CD4-positive, alpha-beta T cell (primary cell): ENCODE measurements at regions not wholly inside any gene's neighbourhood (a gene's known extent, or its start where the extent isn't known, plus 50 kb on each side); places are given as distances from the start of the nearest gene placed in this dataset.

Experiments used
- ATAC-seq: fragments of 200-7000 bp; cut with Tn5 transposase; one replicate; pipeline ENCODE4 v1.10.0; 2022; ENCODE audit warnings: mild to moderate bottlenecking; ENCODE audit not compliant: poor library complexity
- CTCF ChIA-PET: fragments of 350-600 bp; sonication (Branson Sonifier 250); formaldehyde crosslinking; loops from one replicate; lab custom pipeline; 2021; ENCODE audit warnings: antibody characterized with exemption, inconsistent platforms; lab: Charles Lee
- POLR2A ChIA-PET: fragments of 350-600 bp; sonication (Branson Sonifier 250); formaldehyde crosslinking; loops from one replicate; lab custom pipeline; 2021; ENCODE audit warnings: antibody characterized with exemption, inconsistent platforms; lab: Charles Lee
- DNase-seq, 14 experiments: peaks; one replicate each; pipeline ENCODE4 v3.0.0-alpha.2; 2013 to 2020; ENCODE audit warnings: mixed read lengths in 2 of 14
- H3K27ac ChIP-seq, 2 donors: one replicate each; pipeline versions ENCODE4 v1.5.1 to v1.7.0; 2013; ENCODE audit warnings: low read length in 2 of 2, low read depth in 1 of 2, mild to moderate bottlenecking in 1 of 2
- H3K27me3 ChIP-seq, 2 experiments: 1 replicate in 1 of 2; 2 replicates in 1 of 2; pipeline versions ENCODE4 v1.6.1 to v1.7.0; 2013; ENCODE audit warnings: low read length in 2 of 2, control low read depth in 1 of 2, mild to moderate bottlenecking in 1 of 2, moderate library complexity in 1 of 2; ENCODE audit not compliant: insufficient read depth in 2 of 2, control insufficient read depth in 1 of 2
- H3K36me3 ChIP-seq: one replicate; pipeline ENCODE4 v1.6.1; 2013; ENCODE audit warnings: low read length, control low read depth; ENCODE audit not compliant: insufficient read depth
- H3K4me1 ChIP-seq: one replicate; pipeline ENCODE4 v1.6.1; 2013; ENCODE audit warnings: low read length, control low read depth; ENCODE audit not compliant: insufficient read depth
- H3K4me3 ChIP-seq: one replicate; pipeline ENCODE4 v1.5.1; 2013; ENCODE audit warnings: mild to moderate bottlenecking, low read length, moderate library complexity
- H3K9me3 ChIP-seq, 2 experiments: 1 replicate in 1 of 2; 2 replicates in 1 of 2; pipeline versions ENCODE4 v1.6.1 to v1.7.0; 2013; ENCODE audit warnings: low read length in 2 of 2, mild to moderate bottlenecking in 2 of 2, control low read depth in 1 of 2, moderate library complexity in 1 of 2; ENCODE audit not compliant: control insufficient read depth in 1 of 2, insufficient read depth in 1 of 2
- H3K27ac Mint-ChIP-seq: one replicate; pipeline ENCODE4 v1.8.0; 2020; ENCODE audit warnings: mixed read lengths
- H3K27me3 Mint-ChIP-seq: one replicate; pipeline ENCODE4 v1.8.0; 2021; ENCODE audit warnings: mixed read lengths
- H3K36me3 Mint-ChIP-seq: one replicate; pipeline ENCODE4 v1.8.0; 2021; ENCODE audit warnings: low read depth, mixed read lengths
- H3K4me1 Mint-ChIP-seq: one replicate; pipeline ENCODE4 v1.8.0; 2021; ENCODE audit warnings: low read depth, mixed read lengths
- H3K4me3 Mint-ChIP-seq: one replicate; pipeline ENCODE4 v1.8.0; 2020; ENCODE audit warnings: mild to moderate bottlenecking, mixed read lengths
- H3K9me3 Mint-ChIP-seq: one replicate; pipeline ENCODE4 v1.8.0; 2020; ENCODE audit warnings: mixed read lengths
- CTCF ChIP-seq: fragments of 200-600 bp; IDR thresholded peaks from one replicate; pipeline ENCODE4 v1.8.0; 2022; ENCODE audit warnings: antibody characterized with exemption, mild to moderate bottlenecking
- intact Hi-C, 2 experiments: fragments of 100-400 bp; cut with DNase I in 1 of 2; cut with micrococcal nuclease in 1 of 2; formaldehyde crosslinking; loops; one replicate each; pipeline versions ENCODE4 v1.15.1 to v1.9.0; 2023 to 2025; cut with DNase I, micrococcal nuclease

- no peaks in the 10 kb centered on the region for H3K9me3 Mint-ChIP-seq
Observed at GRCh38 chr9:88652876-88653275, 117.9 kb downstream of the NXNL2 start.

GRCh38 chr9:88653406-88653805 is 118.4 kb downstream of the NXNL2 start:
- H3K4me1 ChIP-seq = no peaks in the 10 kb centered on the region
- no peak for DNase-seq
- no peaks in the 10 kb centered on the region for H3K4me1 Mint-ChIP-seq
- no peak overlapping the region for H3K27ac Mint-ChIP-seq
- no peak for TF ChIP-seq CTCF
- no peaks in the 10 kb centered on the region for H3K36me3 ChIP-seq
- H3K36me3 Mint-ChIP-seq = no peaks in the 10 kb centered on the region
- intact Hi-C loops = no loop called here
- H3K4me3 ChIP-seq = no peak overlapping the region
- no peak overlapping the region for H3K27ac ChIP-seq
- no peak overlapping the region for H3K4me3 Mint-ChIP-seq
- no peaks in the 10 kb centered on the region for H3K9me3 Mint-ChIP-seq
- H3K27me3 Mint-ChIP-seq = peaks cover 17% of the 10 kb centered on the region
- CTCF ChIA-PET = no interaction called here
- peaks cover 4 to 7% of the 10 kb centered on the region in 2 experiments for H3K27me3 ChIP-seq
- H3K9me3 ChIP-seq = no peaks in the 10 kb centered on the region
- POLR2A ChIA-PET = no interaction called here
- no peak for ATAC-seq

More at GRCh38 chr9:88652876-88653275, 117.9 kb downstream of the NXNL2 start:
- Histone ChIP-seq H3K4me1 (no peaks in the 10 kb centered on the region), H3K36me3 (no peaks in the 10 kb centered on the region), H3K9me3 (no peaks in the 10 kb centered on the region), H3K27me3 (peaks cover 4 to 7% of the 10 kb centered on the region in 2 experiments), H3K27ac (no peak overlapping the region), H3K4me3 (no peak overlapping the region)
- H3K27ac Mint-ChIP-seq = no peak overlapping the region
- H3K36me3 Mint-ChIP-seq = no peaks in the 10 kb centered on the region
- no peak for TF ChIP-seq CTCF
- H3K4me1 Mint-ChIP-seq = no peaks in the 10 kb centered on the region
- ChIA-PET CTCF (no interaction called here), POLR2A (no interaction called here)
- no peak for ATAC-seq
- H3K27me3 Mint-ChIP-seq = peaks cover 17% of the 10 kb centered on the region
- DNase-seq = no peak
- H3K4me3 Mint-ChIP-seq = no peak overlapping the region
- intact Hi-C loops = no loop called here

GRCh38 chr9:88653911-88654310 is 118.9 kb downstream of the NXNL2 start:
- Mint-ChIP-seq H3K4me3 (no peak overlapping the region), H3K27ac (no peak overlapping the region), H3K27me3 (peaks cover 17% of the 10 kb centered on the region), H3K4me1 (no peaks in the 10 kb centered on the region), H3K9me3 (no peaks in the 10 kb centered on the region), H3K36me3 (no peaks in the 10 kb centered on the region)
- intact Hi-C loops = no loop called here
- Histone ChIP-seq H3K27me3 (peaks cover 4 to 7% of the 10 kb centered on the region in 2 experiments), H3K36me3 (no peaks in the 10 kb centered on the region), H3K4me3 (no peak overlapping the region), H3K27ac (no peak overlapping the region), H3K9me3 (no peaks in the 10 kb centered on the region), H3K4me1 (no peaks in the 10 kb centered on the region)
- ChIA-PET POLR2A (no interaction called here), CTCF (no interaction called here)
- no peak for TF ChIP-seq CTCF
- no peak for ATAC-seq
- no peak for DNase-seq
